ENCODE measurements at regions not wholly inside any gene's neighbourhood (a gene's known extent, or its start where the extent isn't known, plus 50 kb on each side); places are given as distances from the start of the nearest gene placed in this dataset.

GRCh38 chr12:59010118-59010517, 89.8 kb upstream of the LRIG3 start:
- no peak for TF ChIP-seq YY1 (IDR thresholded peaks at IDR 0.05; ENCODE audit: low read depth)
- no peak for TF ChIP-seq EP300 (IDR thresholded peaks at IDR 0.05; ENCODE audit: borderline replicate concordance)
- TF ChIP-seq TAF1 (IDR thresholded peaks at IDR 0.05; ENCODE audit: low read depth) = no peak
- no peak for TF ChIP-seq CEBPB (IDR thresholded peaks at IDR 0.05)
- TF ChIP-seq, protein P1, sequence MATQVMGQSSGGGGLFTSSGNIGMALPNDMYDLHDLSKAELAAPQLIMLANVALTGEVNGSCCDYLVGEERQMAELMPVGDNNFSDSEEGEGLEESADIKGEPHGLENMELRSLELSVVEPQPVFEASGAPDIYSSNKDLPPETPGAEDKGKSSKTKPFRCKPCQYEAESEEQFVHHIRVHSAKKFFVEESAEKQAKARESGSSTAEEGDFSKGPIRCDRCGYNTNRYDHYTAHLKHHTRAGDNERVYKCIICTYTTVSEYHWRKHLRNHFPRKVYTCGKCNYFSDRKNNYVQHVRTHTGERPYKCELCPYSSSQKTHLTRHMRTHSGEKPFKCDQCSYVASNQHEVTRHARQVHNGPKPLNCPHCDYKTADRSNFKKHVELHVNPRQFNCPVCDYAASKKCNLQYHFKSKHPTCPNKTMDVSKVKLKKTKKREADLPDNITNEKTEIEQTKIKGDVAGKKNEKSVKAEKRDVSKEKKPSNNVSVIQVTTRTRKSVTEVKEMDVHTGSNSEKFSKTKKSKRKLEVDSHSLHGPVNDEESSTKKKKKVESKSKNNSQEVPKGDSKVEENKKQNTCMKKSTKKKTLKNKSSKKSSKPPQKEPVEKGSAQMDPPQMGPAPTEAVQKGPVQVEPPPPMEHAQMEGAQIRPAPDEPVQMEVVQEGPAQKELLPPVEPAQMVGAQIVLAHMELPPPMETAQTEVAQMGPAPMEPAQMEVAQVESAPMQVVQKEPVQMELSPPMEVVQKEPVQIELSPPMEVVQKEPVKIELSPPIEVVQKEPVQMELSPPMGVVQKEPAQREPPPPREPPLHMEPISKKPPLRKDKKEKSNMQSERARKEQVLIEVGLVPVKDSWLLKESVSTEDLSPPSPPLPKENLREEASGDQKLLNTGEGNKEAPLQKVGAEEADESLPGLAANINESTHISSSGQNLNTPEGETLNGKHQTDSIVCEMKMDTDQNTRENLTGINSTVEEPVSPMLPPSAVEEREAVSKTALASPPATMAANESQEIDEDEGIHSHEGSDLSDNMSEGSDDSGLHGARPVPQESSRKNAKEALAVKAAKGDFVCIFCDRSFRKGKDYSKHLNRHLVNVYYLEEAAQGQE (IDR thresholded peaks at IDR 0.05; ENCODE audit: low read depth) = no peak
- no peak for TF ChIP-seq FOXM1 (IDR thresholded peaks at IDR 0.05; ENCODE audit: borderline replicate concordance, low read depth)
- TF ChIP-seq TCF12 (IDR thresholded peaks at IDR 0.05; ENCODE audit: low read depth) = no peak
